ENCODE measurements at regions not wholly inside any gene's neighbourhood (a gene's known extent, or its start where the extent isn't known, plus 50 kb on each side); places are given as distances from the start of the nearest gene placed in this dataset.

GRCh38 chr9:91483189-91483691 lies 59.6 kb upstream of the NFIL3 start:
- TF ChIP-seq, protein P1, sequence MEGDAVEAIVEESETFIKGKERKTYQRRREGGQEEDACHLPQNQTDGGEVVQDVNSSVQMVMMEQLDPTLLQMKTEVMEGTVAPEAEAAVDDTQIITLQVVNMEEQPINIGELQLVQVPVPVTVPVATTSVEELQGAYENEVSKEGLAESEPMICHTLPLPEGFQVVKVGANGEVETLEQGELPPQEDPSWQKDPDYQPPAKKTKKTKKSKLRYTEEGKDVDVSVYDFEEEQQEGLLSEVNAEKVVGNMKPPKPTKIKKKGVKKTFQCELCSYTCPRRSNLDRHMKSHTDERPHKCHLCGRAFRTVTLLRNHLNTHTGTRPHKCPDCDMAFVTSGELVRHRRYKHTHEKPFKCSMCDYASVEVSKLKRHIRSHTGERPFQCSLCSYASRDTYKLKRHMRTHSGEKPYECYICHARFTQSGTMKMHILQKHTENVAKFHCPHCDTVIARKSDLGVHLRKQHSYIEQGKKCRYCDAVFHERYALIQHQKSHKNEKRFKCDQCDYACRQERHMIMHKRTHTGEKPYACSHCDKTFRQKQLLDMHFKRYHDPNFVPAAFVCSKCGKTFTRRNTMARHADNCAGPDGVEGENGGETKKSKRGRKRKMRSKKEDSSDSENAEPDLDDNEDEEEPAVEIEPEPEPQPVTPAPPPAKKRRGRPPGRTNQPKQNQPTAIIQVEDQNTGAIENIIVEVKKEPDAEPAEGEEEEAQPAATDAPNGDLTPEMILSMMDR (IDR thresholded peaks at IDR 0.05; ENCODE audit: low read depth, low read length): no peak
- no peak for DNase-seq (ENCODE audit: extremely low read depth, low read depth)

DNA sequence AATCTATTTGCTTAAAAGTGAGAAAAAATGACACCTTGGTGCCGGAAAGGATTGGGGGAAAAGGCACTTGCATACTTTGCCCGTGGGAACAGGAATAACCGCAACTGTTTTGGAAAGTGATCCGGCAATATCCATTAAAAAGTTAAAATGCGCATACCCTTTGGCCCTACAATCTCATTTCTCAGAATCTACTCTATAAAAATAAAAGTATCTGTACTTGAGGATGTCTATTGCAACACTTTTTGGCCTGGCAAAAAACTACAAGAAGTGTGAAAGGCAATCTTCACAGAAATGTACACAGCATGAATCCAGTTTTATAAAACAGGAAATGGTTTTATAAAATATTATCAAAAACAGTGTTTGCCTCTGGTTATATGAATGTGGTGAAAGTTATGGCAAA lies 58.3 kb upstream of the NFIL3 start:
- no peak for DNase-seq (ENCODE audit: extremely low read depth, low read depth)
- TF ChIP-seq, protein P1 (IDR thresholded peaks at IDR 0.05; ENCODE audit: low read depth, low read length): no peak

GRCh38 chr9:91477106-91477505 lies 53.5 kb upstream of the NFIL3 start:
- DNase-seq (ENCODE audit: extremely low read depth, low read depth): no peak
- TF ChIP-seq, protein P1 (IDR thresholded peaks at IDR 0.05; ENCODE audit: low read depth, low read length): no peak

GRCh38 chr9:91474656-91475055 lies 51.0 kb upstream of the NFIL3 start:
- TF ChIP-seq, protein P1 (IDR thresholded peaks at IDR 0.05; ENCODE audit: low read depth, low read length): no peak
- no peak for DNase-seq (ENCODE audit: extremely low read depth, low read depth)

All from AG09319 (cell line).